Tibial nerve (tissue), 3 donors: ENCODE measurements at regions not wholly inside any gene's neighbourhood (a gene's known extent, or its start where the extent isn't known, plus 50 kb on each side); places are given as distances from the start of the nearest gene placed in this dataset.

ENCODE experiments used
- POLR2A ChIP-seq, 2 donors: fragments of 450-650 bp; IDR thresholded peaks; one replicate each; pipeline ENCODE4 v1.6.1; 2017; ENCODE audit warnings: antibody characterized with exemption in 2 of 2, mild to moderate bottlenecking in 2 of 2, moderate library complexity in 2 of 2
- TF ChIP-seq, protein P1 (sequence below), 5 experiments: fragments of 200-600 bp in 3 of 5; fragments of 450-650 bp in 2 of 5; sonication (generic) in 3 of 5; IDR thresholded peaks; one replicate each; pipeline ENCODE4 v1.5.1; 2016 to 2019; ENCODE audit warnings: antibody characterized with exemption in 5 of 5, mild to moderate bottlenecking in 3 of 5, moderate library complexity in 2 of 5

DNA sequence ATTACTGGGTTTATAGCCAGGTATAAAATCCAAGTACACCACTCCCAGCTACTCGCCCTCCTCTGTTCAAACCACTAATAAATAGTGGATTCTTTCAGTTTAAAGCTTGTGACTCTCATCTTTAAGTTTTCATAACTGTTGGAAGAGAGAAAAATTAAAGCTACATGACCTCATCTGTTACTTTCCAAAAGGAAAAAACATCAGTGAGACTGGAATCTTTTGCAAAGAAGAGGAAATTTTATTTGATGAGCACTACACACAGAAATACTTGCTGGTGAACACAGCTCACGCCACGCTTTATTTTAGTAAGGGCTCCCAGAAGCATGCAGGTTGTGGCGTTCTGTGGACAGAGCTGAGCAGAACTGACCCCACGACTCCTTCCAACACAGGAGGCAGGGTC, 527.0 kb upstream of the MGMT start:
- no peak for TF ChIP-seq POLR2A (IDR thresholded peaks at IDR 0.05)
- TF ChIP-seq, protein P1, sequence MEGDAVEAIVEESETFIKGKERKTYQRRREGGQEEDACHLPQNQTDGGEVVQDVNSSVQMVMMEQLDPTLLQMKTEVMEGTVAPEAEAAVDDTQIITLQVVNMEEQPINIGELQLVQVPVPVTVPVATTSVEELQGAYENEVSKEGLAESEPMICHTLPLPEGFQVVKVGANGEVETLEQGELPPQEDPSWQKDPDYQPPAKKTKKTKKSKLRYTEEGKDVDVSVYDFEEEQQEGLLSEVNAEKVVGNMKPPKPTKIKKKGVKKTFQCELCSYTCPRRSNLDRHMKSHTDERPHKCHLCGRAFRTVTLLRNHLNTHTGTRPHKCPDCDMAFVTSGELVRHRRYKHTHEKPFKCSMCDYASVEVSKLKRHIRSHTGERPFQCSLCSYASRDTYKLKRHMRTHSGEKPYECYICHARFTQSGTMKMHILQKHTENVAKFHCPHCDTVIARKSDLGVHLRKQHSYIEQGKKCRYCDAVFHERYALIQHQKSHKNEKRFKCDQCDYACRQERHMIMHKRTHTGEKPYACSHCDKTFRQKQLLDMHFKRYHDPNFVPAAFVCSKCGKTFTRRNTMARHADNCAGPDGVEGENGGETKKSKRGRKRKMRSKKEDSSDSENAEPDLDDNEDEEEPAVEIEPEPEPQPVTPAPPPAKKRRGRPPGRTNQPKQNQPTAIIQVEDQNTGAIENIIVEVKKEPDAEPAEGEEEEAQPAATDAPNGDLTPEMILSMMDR (IDR thresholded peaks at IDR 0.05) = no peak
